RWPE1 (cell line): ENCODE measurements at regions not wholly inside any gene's neighbourhood (a gene's known extent, or its start where the extent isn't known, plus 50 kb on each side); places are given as distances from the start of the nearest gene placed in this dataset.

Experiments
- CTCF ChIA-PET: fragments of 350-600 bp; sonication (Branson Sonifier 250); formaldehyde crosslinking; extraction: SDS; loops from one replicate; lab custom pipeline; 2021; lab: Yijun Ruan, JAX
- POLR2A ChIA-PET: fragments of 400-600 bp; formaldehyde crosslinking; extraction: SDS; loops from one replicate; lab custom pipeline; 2020; ENCODE audit warnings: antibody characterized with exemption; ENCODE audit not compliant: low non-redundant PET; lab: Yijun Ruan, JAX
- DNase-seq: peaks from one replicate; pipeline ENCODE4 v3.0.0; 2012; ENCODE audit warnings: low spot score
- H3K27ac ChIP-seq: fragments of 450-650 bp; 2 replicates; pipeline ENCODE4 v1.5.1; 2017
- CTCF ChIP-seq: fragments of 450-650 bp; conservative IDR thresholded peaks from 2 replicates; pipeline ENCODE4 v1.5.1; 2017; ENCODE audit warnings: low read depth, mild to moderate bottlenecking

GRCh38 chr12:20126601-20127000 lies 241.7 kb upstream of the PDE3A start:
- H3K27ac ChIP-seq: no peak overlapping the region
- TF ChIP-seq CTCF: no peak
- ChIA-PET CTCF (interaction anchor here (0.6 kb wide), 1 partner anchor 248 kb away, joined by 3 read pairs; no protein-coding TSS in a partner anchor), POLR2A (no interaction called here)
- DNase-seq: no peak

- POLR2A ChIA-PET: no interaction called here
- CTCF ChIA-PET: no interaction called here
- no peak for DNase-seq
- no peak for TF ChIP-seq CTCF
- H3K27ac ChIP-seq: no peak overlapping the region
Measured at GRCh38 chr12:20127413-20127812, 240.9 kb upstream of the PDE3A start.

DNA sequence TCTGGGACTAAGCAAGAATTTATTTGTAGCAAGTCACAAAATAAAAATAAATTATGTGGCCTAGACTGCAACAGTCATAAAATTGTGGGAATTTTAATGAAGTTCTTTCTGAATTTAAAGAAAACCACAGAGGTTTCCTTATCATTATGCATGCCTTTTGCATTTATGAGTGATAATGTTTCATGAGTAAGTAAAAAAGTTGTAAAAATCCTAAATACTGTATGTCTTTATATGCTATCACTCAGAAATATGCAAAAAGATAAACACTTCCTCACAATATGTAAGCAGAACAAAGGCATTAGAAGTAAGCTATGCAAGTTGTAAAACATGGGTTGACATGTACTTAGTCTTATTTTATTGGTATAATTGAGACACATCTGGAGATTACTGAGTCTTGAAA lies 239.4 kb upstream of the PDE3A start:
- no peak for TF ChIP-seq CTCF
- no peak overlapping the region for H3K27ac ChIP-seq
- ChIA-PET CTCF (no interaction called here), POLR2A (no interaction called here)
- DNase-seq: no peak

DNA sequence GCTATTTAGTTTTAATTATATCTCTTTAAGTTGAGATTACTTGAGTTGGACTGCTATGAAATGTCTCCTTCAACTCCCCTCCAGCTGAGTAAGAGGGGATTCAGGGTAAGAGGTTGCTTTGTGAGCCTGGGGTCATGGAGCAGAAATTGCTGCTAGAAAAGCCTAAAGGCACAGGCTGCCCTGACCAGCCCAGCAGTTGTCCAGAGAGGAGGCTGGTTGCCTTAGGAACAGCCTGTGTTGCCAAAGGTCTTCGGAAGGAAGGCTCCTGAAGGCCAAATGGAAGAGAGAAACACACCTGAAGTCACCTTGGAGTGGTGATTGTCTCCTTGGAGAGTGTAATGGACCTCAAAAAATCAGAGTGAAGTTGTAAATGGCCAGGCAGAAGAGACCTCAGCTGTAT lies 235.5 kb upstream of the PDE3A start:
- CTCF ChIA-PET: no interaction called here
- TF ChIP-seq CTCF: no peak
- DNase-seq: no peak
- H3K27ac ChIP-seq: no peak overlapping the region
- POLR2A ChIA-PET: no interaction called here

GRCh38 chr12:20134652-20135051 lies 233.7 kb upstream of the PDE3A start:
- CTCF ChIA-PET: no interaction called here
- TF ChIP-seq CTCF: no peak

DNA sequence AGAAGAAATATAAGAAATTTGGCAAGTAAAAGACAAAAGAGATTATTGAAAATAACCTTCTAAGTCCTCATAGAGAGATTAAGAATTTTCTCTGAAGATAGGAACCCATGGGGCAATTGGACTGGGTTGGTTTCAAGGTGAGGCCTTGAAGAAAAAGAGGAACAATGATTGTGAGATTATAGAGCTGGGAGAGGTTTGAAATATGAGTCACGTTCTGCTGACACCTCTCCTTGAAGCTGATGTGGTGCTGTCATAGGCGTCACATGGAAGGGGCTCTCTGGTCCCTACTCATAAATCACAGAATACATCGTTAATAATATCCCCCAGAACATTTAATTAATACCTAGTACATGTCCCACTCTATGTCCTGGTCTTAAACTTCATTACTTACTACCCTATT lies 227.6 kb upstream of the PDE3A start:
- H3K27ac ChIP-seq: no peak overlapping the region
- DNase-seq: no peak
- ChIA-PET POLR2A (no interaction called here), CTCF (interaction anchor here (0.7 kb wide), 1 partner anchor 1157 kb away, joined by 3 read pairs; no protein-coding TSS in a partner anchor)
- TF ChIP-seq CTCF: no peak

More at GRCh38 chr12:20134652-20135051, 233.7 kb upstream of the PDE3A start:
- H3K27ac ChIP-seq: no peak overlapping the region
- POLR2A ChIA-PET: no interaction called here
- DNase-seq: no peak

DNA sequence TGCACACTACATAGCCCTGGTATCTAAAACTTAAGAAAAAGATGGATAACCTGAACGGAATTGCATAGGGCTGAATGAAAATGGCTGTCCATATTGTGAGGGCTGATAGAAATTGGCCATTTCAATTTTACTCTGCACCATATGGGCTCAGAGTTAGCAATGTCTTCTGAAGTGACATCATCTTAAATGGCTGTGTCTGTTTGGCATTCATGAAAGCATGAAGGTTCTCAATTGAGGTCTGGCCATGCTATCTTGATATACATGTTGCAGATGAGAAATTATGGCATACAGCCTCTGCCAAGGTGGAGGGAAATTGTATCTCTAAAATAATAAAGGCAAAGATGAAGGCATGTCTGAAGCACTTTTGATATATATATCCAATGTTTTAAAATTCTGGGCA lies 226.0 kb upstream of the PDE3A start:
- POLR2A ChIA-PET: no interaction called here
- TF ChIP-seq CTCF: no peak
- no peak overlapping the region for H3K27ac ChIP-seq
- no peak for DNase-seq
- CTCF ChIA-PET: no interaction called here
